IMR-90 (cell line): ENCODE measurements at regions not wholly inside any gene's neighbourhood (a gene's known extent, or its start where the extent isn't known, plus 50 kb on each side); places are given as distances from the start of the nearest gene placed in this dataset.

Experiments
- FOS ChIP-seq: fragments of 150-350 bp; IDR thresholded peaks from 2 replicates; pipeline ENCODE4 v1.6.1; 2016; ENCODE audit warnings: low read depth, low read length
- POLR2A ChIP-seq: IDR thresholded peaks from 2 replicates; pipeline ENCODE4 v1.6.1; 2012; ENCODE audit warnings: mild to moderate bottlenecking, low read depth, low read length
- RAD21 ChIP-seq: IDR thresholded peaks from 2 replicates; pipeline ENCODE4 v1.6.1; 2012; ENCODE audit warnings: low read length, improper control_type of control experiment
- SMC3 ChIP-seq: fragments of 150-350 bp; IDR thresholded peaks from 2 replicates; pipeline ENCODE4 v1.6.1; 2016; ENCODE audit warnings: low read depth, mild to moderate bottlenecking, antibody characterized with exemption, low read length, moderate library complexity
- TF ChIP-seq, protein P1 (sequence below): conservative IDR thresholded peaks from 2 replicates; pipeline ENCODE4 v1.5.1; 2012; ENCODE audit warnings: mild to moderate bottlenecking, low read depth, low read length, improper control_type of control experiment
- TF ChIP-seq, protein P2 (sequence below): fragments of 150-350 bp; IDR thresholded peaks from 2 replicates; pipeline ENCODE4 v1.6.1; 2016; ENCODE audit warnings: low read depth, mild to moderate bottlenecking, low read length, moderate library complexity, borderline replicate concordance

DNA sequence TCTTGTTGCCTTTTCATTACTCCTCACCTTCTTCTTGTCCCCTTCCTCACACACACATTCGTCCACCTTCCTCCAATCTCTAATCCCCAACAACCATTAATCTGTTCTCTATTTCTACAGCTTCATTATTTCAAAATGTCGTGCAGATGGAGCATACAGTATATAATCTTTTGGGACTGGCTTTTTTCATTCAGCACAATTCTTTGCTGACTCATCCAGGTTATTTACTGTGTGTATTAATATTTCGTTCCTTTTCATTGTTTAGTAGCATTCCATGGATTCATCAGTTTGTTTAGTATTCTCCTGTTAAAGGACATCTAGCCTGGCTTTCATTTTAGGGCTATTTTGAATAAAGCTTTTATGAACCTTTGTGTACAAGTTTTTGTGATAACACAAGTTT lies 159.3 kb downstream of the PTPN20 start:
- TF ChIP-seq RAD21 (no peak), FOS (no peak), SMC3 (no peak), POLR2A (no peak)
- TF ChIP-seq, protein P1, sequence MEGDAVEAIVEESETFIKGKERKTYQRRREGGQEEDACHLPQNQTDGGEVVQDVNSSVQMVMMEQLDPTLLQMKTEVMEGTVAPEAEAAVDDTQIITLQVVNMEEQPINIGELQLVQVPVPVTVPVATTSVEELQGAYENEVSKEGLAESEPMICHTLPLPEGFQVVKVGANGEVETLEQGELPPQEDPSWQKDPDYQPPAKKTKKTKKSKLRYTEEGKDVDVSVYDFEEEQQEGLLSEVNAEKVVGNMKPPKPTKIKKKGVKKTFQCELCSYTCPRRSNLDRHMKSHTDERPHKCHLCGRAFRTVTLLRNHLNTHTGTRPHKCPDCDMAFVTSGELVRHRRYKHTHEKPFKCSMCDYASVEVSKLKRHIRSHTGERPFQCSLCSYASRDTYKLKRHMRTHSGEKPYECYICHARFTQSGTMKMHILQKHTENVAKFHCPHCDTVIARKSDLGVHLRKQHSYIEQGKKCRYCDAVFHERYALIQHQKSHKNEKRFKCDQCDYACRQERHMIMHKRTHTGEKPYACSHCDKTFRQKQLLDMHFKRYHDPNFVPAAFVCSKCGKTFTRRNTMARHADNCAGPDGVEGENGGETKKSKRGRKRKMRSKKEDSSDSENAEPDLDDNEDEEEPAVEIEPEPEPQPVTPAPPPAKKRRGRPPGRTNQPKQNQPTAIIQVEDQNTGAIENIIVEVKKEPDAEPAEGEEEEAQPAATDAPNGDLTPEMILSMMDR: no peak
- TF ChIP-seq, protein P2, sequence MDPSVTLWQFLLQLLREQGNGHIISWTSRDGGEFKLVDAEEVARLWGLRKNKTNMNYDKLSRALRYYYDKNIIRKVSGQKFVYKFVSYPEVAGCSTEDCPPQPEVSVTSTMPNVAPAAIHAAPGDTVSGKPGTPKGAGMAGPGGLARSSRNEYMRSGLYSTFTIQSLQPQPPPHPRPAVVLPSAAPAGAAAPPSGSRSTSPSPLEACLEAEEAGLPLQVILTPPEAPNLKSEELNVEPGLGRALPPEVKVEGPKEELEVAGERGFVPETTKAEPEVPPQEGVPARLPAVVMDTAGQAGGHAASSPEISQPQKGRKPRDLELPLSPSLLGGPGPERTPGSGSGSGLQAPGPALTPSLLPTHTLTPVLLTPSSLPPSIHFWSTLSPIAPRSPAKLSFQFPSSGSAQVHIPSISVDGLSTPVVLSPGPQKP: no peak
